HG03378 (cell line): ENCODE measurements at regions not wholly inside any gene's neighbourhood (a gene's known extent, or its start where the extent isn't known, plus 50 kb on each side); places are given as distances from the start of the nearest gene placed in this dataset.
"Not testable (repeated sequence)": the region's sequence is repeated elsewhere in the genome, so short reads cannot be mapped to it uniquely, and the experiment has no call there.

Source experiments
- ATAC-seq: cut with Tn5 transposase; IDR thresholded peaks from one replicate; pipeline ENCODE4 v1.9.1; 2021; ENCODE audit warnings: mild to moderate bottlenecking, moderate library complexity; ENCODE audit not compliant: unreplicated experiment

DNA sequence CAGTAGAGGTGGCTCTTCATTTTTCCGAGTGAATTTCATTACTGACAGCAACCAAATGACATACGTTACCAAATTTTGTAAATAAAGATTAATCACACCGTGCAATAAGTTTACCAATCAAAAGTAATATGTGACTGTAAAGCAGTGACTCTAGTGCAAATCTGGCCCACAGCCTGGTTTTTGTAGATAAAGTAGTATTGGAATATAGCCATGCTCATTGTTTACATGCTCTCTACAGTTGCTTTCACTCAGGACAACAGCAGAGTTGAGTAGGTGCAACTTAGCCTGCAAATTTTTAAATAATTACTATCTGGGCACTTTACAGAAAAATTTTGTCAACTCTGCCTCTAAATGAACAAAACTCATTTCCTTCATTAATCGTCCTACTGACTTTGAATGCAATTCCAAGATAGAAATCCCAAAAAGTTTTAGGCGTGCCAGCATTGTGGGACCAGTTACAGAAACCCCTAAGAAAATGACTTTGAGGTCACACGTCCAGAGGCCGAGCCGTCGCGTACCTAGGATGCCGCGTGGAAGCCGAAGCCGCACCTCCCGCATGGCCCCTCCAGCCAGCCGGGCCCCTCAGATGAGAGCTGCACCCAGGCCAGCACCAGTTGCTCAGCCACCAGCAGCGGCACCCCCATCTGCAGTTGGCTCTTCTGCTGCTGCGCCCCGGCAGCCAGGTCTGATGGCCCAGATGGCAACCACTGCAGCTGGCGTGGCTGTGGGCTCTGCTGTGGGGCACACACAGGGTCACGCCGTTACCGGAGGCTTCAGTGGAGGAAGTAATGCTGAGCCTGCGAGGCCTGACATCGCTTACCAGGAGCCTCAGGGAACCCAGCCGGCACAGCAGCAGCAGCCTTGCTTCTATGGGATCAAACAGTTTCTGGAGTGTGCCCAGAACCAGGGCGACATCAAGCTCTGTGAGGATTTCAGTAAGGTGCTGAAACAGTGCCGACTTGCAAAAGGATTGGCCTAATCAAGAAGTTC lies 180.7 kb upstream of the TLE4 start:
- no peak for ATAC-seq

DNA sequence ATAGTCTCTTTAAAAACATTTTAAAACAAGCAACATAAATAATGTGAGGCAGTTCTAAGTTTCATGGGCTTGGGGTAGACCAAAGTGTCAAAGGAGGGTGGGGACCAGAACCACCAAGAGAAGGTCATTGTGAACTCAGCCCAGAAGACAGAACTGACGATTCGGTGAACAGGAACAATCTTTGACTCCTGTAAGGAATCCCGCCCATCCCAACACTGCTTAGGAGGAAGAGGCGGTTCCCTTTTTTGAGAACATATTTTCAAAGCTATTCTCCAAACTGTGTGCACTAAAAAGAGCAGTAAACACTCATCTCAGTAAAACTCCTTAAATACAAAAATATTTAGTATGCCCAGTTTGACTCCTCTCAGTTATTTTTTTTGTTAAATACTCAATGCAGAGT lies 176.5 kb upstream of the TLE4 start:
- ATAC-seq = no peak

DNA sequence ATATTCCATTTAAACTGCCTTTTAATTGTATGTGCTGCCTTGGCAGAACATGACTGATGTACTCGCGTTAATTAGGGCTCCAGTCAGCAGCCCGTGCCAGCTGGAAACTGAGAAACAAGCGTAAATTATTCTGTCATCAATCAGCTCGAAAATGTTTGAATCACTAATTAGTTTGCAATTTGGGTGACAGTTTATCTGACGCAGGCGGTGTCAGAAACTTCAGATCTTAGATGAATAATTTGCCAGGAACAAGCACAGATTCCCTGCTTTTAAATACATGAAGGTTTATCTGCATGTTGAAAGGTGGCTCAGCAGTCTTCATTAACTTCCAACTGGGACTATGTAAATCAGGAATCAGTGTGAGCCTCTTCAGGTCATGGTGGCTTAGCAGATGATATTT lies 176.0 kb upstream of the TLE4 start:
- no peak for ATAC-seq

DNA sequence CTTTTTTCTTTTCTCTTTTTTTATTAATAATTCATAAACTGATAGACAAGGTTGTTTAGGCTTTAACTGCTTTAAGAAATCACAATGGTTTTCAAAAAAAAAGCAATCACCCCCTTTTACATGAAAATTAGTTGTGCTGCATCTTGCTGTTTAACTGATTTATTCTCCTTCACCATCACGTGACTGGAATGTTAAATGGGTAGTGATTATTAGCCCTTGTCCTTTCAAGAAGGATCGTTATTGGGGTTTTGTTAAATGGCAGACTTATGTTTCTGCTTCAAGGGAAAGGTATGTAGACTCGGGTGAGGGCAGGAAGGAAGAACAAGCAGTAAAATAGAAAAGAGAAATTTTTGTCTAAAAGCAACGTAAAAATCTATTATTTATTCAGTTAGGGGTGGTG lies 175.6 kb upstream of the TLE4 start:
- no peak for ATAC-seq

DNA sequence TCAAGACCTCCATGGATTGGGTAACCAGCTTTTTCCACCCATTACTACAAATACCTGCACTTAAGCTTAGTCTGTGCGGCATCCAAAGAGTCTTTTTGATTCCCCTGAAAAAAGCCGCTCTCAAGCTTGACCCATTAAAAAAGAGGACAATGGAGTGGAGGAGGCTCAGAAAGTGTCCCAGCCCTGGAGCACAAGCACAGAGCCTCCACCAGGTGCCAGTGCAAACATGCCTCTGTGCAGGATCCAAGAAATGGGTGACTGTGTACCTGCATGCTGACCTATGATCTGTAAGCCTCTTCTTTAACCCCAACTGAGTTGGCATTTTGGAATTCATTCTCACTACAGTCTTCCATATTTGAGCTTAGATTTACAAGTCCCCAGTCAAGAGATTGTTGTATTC lies 168.3 kb upstream of the TLE4 start:
- no peak for ATAC-seq

DNA sequence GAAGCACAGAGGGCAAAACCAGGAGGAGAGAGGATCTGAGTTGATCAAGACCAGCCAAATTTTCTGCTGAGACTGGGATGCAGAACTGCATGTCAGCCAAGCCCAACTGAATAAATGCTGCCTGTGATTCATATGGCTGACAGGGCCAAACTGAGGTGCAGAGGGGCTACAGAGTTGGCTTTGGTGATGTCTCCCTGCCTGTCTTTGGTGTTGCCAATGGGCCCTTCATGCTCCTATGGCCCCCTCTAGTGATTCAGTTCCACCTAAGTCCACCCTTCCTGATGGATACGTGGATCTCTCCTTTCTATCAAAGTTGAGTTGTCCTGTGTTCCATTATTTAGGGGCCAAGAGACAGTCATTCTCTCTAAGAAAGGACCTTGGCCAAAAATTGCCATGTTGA lies 163.6 kb upstream of the TLE4 start:
- ATAC-seq = no peak

DNA sequence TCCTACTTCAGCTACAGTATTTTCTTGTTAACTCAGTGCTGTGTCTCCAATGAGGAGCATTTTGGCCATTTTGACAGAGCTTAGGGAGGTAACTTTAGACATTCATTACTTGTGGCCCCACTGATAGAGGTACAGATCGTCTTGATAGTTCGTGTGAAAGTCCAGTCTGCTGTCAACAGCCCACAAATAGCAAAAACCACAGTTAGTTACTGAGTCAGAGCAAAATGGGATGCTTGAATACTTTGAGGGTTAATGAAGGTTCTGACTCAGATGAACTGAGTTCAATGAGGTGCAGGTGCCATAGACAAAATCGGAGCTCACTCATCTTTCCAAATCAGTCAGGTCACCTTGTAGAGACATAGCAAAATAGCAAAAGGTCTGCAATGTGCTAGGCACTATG lies 163.1 kb upstream of the TLE4 start:
- peak; percentile 71 for ATAC-seq

DNA sequence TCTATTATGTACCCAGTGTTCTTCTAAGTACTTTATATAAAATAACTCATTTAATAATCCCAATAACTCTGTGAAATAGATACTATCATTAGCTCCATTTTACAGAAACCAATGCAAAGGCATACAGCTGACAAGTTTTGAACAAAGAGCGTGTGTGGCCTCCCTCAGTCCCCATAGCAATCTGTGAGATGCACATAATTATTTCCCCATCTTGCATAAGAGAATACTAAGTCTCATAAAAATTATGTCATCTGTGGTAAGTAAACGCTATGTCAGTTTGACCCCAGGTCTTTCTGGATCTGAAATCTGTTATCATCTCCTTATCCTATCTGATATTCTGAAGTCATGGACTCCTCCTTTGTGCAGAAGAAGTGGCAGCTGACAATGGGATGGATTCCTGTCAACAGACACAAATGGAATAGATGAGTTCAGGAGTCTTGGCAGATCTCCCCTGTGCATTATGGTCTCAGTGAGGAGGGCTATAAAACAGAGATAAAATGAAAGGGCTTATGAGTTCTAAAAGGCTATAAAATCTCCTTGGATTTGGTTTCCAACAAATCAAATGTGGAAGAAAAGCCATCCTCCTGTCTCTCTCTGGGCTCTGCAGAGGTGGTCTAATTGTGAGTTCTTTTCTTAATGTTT lies 162.5 kb upstream of the TLE4 start:
- ATAC-seq = no peak

DNA sequence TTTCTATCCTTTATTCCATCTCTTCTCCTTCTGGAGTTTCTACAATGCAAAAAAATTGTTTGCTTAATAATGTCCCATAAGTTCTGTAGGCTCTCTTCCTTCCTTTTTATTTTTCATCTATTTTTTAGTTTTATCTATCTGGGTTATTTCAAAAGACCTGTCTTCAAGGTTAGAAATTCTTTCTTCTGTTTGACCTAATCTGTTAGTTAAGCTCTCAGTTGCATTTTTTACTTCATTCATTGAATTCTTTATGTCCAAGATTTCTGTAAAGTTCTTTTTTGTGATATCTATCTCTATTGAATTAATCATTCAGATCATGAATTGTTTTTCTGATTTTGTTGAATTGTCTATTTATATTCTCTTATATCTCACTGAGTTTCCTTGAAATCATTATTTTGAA lies 145.9 kb upstream of the TLE4 start:
- no peak for ATAC-seq

DNA sequence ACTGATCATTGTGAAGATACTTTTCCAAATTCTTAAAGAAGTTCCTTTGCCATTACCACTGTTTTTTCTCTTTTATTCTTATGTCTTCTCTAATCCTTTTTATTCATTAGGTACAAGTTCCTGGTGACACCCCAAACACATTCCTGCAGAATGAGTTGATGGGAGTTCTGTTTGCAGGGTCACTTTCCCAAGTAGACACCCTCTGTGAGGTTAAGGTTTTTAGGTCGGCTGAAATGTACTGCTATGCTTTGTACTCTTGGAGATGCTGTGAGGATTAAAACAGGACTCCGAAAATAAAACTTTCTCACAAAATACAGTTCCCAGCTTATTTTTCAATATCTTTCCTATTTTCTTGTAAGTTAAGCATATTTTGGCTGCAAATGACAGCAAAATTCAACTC lies 143.3 kb upstream of the TLE4 start:
- no peak for ATAC-seq

DNA sequence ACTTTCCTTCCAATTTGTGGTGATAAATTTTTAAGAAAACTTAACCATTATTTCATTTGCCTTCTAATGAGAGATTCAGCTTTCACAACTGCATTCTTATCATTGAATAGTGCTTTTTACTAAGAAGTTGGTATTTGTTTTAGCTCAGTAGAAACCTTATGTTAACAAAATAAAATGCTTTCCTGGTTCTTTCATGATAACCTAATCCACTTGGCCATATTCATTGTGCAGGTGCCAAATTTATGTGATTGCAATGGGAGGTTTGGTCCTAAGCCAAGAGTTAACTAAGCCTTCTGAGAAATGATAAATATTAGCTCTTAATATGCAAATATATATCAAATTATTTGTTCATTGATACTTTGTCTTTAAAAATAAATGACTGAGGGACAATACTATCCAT lies 141.1 kb upstream of the TLE4 start:
- no peak for ATAC-seq

DNA sequence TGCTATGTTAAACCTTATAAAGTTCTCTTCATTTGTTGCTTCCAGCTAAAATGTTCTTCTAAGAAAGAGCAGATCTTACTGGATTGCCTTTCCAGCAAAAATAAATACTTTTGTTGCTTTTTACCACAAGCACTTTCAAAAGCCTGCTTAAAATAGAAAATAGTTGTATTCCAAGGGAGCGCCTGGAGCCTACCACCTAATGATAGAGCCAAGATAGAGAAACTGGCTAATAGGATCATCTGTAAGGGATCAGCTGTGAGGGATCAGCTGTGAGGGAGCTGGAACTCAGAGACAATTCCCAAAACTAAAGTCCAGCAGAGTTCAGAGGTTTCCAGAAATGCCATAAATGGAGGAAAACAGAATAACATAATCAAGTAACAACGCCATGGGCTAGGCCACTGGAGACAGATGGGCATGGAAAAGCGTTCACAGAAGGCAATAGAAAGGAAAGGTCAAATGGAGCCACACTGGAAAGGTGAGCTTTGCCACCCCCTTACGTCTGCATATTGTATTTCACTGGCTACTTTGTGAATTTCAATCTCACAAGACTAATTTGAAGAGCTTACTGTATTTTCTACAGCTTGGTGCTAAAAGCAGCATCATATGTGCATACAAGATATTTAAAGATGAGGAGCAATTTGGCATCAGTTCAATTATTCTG lies 140.6 kb upstream of the TLE4 start:
- no peak for ATAC-seq

DNA sequence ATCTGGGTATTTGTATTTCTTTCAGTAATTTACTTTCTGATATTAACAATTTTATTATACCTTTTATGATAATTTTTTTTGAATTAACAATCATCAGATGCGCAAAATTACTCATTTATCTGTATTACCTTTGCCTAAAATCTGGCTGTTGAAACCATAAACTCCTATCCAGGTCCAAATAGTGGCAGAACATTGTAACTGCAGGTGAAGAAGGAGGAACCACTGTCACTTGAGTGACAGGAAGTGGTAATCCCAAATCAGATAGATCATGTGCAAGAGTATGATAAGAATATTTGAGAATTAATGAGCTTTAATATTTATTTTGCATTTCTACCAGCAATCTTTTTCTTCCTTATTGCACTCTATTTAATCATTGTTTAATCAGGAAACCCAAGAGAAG lies 139.3 kb upstream of the TLE4 start:
- ATAC-seq = no peak

DNA sequence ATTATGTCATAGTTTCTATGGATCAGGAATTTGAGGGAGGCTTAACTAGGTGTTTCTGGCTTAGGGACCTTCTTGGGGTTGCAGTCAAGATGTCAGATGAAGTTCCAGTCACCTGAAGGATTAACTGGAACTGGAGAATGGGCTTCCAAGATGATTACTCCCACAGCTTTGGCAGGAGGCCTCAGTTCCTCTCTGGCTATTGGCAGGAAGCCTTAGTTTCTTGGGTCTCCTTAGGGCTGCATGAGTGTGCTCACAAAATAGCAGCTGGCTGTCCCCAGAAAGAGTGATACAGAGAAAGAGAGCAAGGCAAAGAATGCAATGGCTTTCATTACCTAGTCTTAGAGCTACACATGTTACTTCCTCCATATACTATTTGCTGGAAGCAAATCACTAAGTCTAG lies 138.1 kb upstream of the TLE4 start:
- ATAC-seq = no peak

DNA sequence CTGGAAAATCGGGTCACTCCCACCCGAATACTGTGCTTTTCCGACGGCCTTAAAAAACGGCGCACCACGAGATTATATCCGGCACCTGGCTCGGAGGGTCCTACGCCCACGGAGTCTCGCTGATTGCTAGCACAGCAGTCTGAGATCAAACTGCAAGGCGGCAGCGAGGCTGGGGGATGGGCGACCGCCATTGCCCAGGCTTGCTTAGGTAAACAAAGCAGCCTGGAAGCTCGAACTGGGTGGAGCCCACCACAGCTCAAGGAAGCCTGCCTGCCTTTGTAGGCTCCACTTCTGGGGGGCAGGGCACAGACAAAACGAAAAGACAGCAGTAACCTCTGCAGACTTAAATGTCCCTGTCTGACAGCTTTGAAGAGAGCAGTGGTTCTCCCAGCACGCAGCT lies 132.5 kb upstream of the TLE4 start:
- not testable (repeated sequence) for ATAC-seq

DNA sequence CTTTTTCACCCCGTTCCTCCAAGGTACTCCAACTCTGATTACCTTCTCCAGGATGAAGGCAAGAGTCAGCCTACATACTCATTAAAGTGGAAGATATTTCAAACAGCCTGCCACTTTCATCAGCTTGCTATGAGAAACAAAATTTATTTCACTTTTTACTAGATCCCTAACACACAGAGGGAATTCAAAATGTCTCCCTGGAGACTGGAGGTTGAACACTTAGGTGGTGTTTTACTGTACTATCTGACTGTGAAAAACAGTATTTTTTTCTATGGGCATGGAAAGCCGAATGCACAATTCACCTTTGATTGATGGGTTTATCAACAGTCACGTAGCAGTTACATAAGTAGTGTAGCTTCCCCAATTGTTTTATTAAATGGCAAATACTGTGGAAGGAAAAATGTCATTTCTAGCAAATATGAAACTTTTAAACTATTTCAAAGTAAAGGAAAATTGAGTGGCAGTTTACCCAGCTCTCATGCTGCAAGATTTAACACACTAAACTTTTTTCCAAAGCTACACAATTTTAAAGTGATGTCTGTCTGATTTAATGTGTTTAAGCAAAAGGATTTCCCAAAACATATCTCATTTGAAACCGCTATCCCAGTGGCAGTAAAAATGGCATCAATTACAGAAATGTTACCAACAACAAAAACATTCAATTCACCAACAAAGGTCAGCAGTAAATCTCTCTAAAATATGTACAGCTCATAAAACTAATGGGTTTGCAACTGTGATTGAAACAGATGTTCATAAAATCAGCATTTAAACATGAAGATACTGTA lies 125.0 kb upstream of the TLE4 start:
- ATAC-seq = no peak

DNA sequence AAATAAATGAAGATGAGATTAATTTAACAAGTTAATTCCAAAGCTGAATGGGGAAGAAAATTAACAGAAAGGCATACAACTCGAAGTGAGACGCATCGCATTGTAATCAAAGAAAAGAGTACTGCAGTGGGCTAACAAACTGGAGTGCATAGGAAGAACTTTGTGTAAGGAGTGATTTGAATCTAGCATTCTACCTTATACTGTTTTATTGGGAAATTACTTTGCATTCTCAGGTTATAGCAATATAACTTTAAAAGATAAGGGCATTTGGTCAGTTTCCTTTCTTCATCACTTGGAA lies 124.5 kb upstream of the TLE4 start:
- ATAC-seq = no peak

DNA sequence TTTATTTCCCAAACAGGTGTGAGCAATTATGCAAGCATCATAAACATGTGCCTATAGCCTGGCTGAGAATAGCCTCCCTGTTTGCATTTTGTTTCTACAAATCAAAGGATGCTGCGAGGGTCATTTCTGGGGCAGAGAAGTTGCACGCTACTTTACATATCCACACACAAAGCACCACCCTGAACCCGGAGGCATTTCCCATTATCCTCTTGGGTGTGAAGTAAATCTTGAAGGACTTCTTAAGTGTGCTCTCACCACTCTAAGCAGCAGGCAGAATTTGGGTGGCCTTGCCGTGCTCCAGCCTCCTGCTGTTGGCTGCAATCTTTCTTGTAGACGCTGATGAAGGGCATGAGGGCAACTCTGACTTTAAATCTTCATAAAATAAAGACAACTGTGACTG lies 124.0 kb upstream of the TLE4 start:
- no peak for ATAC-seq

DNA sequence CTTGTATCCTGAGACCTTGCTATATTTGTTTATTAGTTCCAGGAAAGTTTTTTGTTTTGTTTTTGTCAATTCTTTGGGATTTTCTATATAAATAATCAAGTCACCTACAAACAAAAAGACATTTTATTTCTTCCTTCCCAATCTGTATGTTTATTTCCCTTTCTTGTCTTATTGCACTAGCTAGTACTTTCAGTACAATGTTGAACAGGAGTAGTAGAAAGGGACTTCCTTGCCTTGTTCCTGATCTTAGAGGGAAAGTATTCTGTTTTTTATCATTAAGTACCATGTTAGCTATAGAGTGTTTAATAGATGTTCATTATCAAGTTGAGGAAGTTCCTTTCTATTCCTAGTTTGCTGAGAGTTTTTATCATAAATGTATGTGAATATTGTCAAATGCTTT lies 119.5 kb upstream of the TLE4 start:
- ATAC-seq = no peak

DNA sequence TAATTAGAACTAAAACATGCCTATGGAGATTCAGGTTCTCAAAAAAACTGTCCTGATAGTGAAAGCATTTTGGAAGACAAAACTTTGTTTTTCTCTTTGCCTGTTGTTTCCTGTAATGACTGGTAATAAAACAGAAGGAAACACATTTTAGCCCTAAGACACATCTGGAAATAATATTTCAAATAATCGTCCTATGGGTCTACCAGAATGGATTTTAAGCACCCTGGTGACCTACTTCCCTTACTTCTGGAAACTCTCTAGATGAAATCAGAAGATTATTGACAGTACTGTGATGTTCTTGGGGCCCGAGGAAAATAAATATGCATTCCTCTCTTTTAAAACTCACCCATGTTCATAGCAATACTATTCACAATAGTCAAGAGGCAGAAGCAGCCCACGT lies 110.1 kb upstream of the TLE4 start:
- ATAC-seq = no peak

DNA sequence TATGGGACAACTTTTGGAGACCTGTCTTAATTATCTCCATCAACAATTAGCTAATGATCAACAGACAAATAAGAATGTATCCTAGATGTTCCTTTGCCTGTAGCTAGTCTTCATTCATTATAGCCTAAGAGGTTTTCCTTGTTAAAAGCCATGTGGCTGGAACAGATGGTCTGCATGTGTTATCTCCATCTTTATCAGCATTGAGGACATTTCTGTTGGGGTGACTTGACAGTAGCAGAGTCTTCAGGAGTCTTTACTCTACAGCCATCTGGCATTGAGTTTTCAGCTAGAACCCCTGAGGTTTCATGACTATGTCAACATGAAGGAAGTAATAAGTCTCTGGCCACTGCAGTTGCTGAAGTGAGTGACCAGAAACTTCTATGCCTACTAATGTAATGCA lies 106.6 kb upstream of the TLE4 start:
- no peak for ATAC-seq
